GM23338 (cell line): ENCODE measurements at regions not wholly inside any gene's neighbourhood (a gene's known extent, or its start where the extent isn't known, plus 50 kb on each side); places are given as distances from the start of the nearest gene placed in this dataset.

Experiments
- ATAC-seq: fragments of 200-7000 bp; cut with Tn5 transposase; 3 replicates; pipeline ENCODE4 v1.9.1; 2020
- DNase-seq: peaks from one replicate; pipeline ENCODE4 v3.0.0-alpha.2; 2015; ENCODE audit warnings: low spot score
- H2AFZ ChIP-seq: fragments of 200-600 bp; sonication (generic); 2 replicates; pipeline ENCODE4 v1.8.0; 2016; ENCODE audit warnings: antibody characterized with exemption, mild to moderate bottlenecking, moderate library complexity
- H3F3A ChIP-seq: fragments of 200-600 bp; sonication (generic); replicated peaks from 2 replicates; pipeline ENCODE4 v1.8.0; 2017; ENCODE audit warnings: antibody characterized with exemption, mixed run types, low read depth
- H3K27ac ChIP-seq: fragments of 200-600 bp; sonication (generic); 2 replicates; pipeline ENCODE4 v1.6.1; 2016; ENCODE audit warnings: low read depth
- H3K27me3 ChIP-seq: fragments of 200-600 bp; sonication (generic); 2 replicates; pipeline ENCODE4 v1.8.0; 2016; ENCODE audit warnings: mild to moderate bottlenecking, mixed run types, moderate library complexity; ENCODE audit not compliant: insufficient read depth
- H3K36me3 ChIP-seq: fragments of 200-600 bp; sonication (generic); 2 replicates; pipeline ENCODE4 v1.8.0; 2016; ENCODE audit warnings: mild to moderate bottlenecking; ENCODE audit not compliant: insufficient read depth
- H3K4me1 ChIP-seq: fragments of 200-600 bp; sonication (generic); 2 replicates; pipeline ENCODE4 v1.8.0; 2016; ENCODE audit warnings: mild to moderate bottlenecking, moderate library complexity; ENCODE audit not compliant: insufficient read depth
- H3K4me2 ChIP-seq: fragments of 200-600 bp; sonication (generic); 2 replicates; pipeline ENCODE4 v1.7.1; 2017; ENCODE audit warnings: mixed run types
- H3K4me3 ChIP-seq: fragments of 200-600 bp; sonication (generic); 2 replicates; pipeline ENCODE4 v1.6.1; 2016; ENCODE audit warnings: mixed run types
- H3K79me2 ChIP-seq: fragments of 200-600 bp; sonication (generic); replicated peaks from 2 replicates; pipeline ENCODE4 v1.8.0; 2017; ENCODE audit warnings: mild to moderate bottlenecking; ENCODE audit not compliant: insufficient read depth
- H3K9me2 ChIP-seq: fragments of 200-600 bp; sonication (generic); 2 replicates; pipeline ENCODE4 v1.8.0; 2017; ENCODE audit not compliant: insufficient read depth
- H4K20me1 ChIP-seq: fragments of 200-600 bp; sonication (generic); replicated peaks from 2 replicates; pipeline ENCODE4 v1.8.0; 2017; ENCODE audit warnings: mild to moderate bottlenecking; ENCODE audit not compliant: insufficient read depth
- H3K27ac Mint-ChIP-seq: 2 replicates; pipeline ENCODE4 v1.8.0; 2020; ENCODE audit warnings: inconsistent platforms, mild to moderate bottlenecking, moderate library complexity, mixed read lengths
- H3K27me3 Mint-ChIP-seq: 3 replicates; pipeline ENCODE4 v1.8.0; 2022; ENCODE audit warnings: low read depth, mild to moderate bottlenecking, moderate library complexity, mixed read lengths, inconsistent platforms; ENCODE audit not compliant: insufficient read depth, poor library complexity
- H3K36me3 Mint-ChIP-seq: 3 replicates; pipeline ENCODE4 v1.8.0; 2021; ENCODE audit warnings: low read depth, mild to moderate bottlenecking, inconsistent platforms, moderate library complexity, mixed read lengths
- H3K4me1 Mint-ChIP-seq: 3 replicates; pipeline ENCODE4 v1.8.0; 2020; ENCODE audit warnings: mild to moderate bottlenecking, inconsistent platforms, mixed read lengths
- H3K4me3 Mint-ChIP-seq: 3 replicates; pipeline ENCODE4 v1.8.0; 2021; ENCODE audit warnings: moderate library complexity, mild to moderate bottlenecking, inconsistent platforms, mixed read lengths
- H3K9me3 Mint-ChIP-seq: 3 replicates; pipeline ENCODE4 v1.8.0; 2020; ENCODE audit warnings: moderate library complexity, mild to moderate bottlenecking, inconsistent platforms, mixed read lengths
- CREB1 ChIP-seq: fragments of 250-450 bp; sonication (Bioruptor Pico); IDR thresholded peaks from 2 replicates; pipeline ENCODE4 v1.5.0; 2020; ENCODE audit warnings: low read depth, mild to moderate bottlenecking, moderate library complexity
- EZH2 ChIP-seq: fragments of 200-600 bp; sonication (generic); IDR thresholded peaks from one replicate; pipeline ENCODE4 v1.8.0; 2017; ENCODE audit warnings: antibody characterized with exemption, mild to moderate bottlenecking, low read depth; ENCODE audit not compliant: unreplicated experiment
- EZH2phosphoT487 ChIP-seq: fragments of 200-600 bp; sonication (generic); IDR thresholded peaks from one replicate; pipeline ENCODE4 v1.8.1; 2018; ENCODE audit warnings: antibody characterized with exemption; ENCODE audit not compliant: unreplicated experiment
- NANOG ChIP-seq: IDR thresholded peaks from 2 replicates; pipeline ENCODE4 v1.6.1; 2016; ENCODE audit warnings: antibody characterized with exemption, borderline replicate concordance
- POLR2AphosphoS5 ChIP-seq: IDR thresholded peaks from 2 replicates; pipeline ENCODE4 v1.6.1; 2016; ENCODE audit warnings: antibody characterized with exemption, low read depth
- STAT1 ChIP-seq: IDR thresholded peaks from one replicate; pipeline ENCODE4 v1.6.1; 2016; ENCODE audit warnings: antibody characterized with exemption; ENCODE audit not compliant: unreplicated experiment
- ZNF114 ChIP-seq: fragments of 250-450 bp; sonication (Bioruptor Pico); IDR thresholded peaks from 2 replicates; pipeline ENCODE4 v1.5.0; 2020; ENCODE audit warnings: mild to moderate bottlenecking, moderate library complexity
- ZNF331 ChIP-seq: fragments of 250-450 bp; sonication (Bioruptor Pico); IDR thresholded peaks from 2 replicates; pipeline ENCODE4 v1.5.0; 2020; ENCODE audit warnings: low read depth, mild to moderate bottlenecking, moderate library complexity
- TF ChIP-seq, protein P1 (sequence below): IDR thresholded peaks from one replicate; pipeline ENCODE4 v1.6.1; 2018; ENCODE audit warnings: antibody characterized with exemption; ENCODE audit not compliant: unreplicated experiment
- TF ChIP-seq, protein P2 (sequence below): IDR thresholded peaks from 2 replicates; pipeline ENCODE4 v1.6.1; 2016; ENCODE audit warnings: antibody characterized with exemption
- TF ChIP-seq, protein P3 (sequence below), 2 experiments: fragments of 200-600 bp in 1 of 2; sonication (generic) in 1 of 2; conservative IDR thresholded peaks; 2 replicates each; pipeline versions ENCODE4 v1.5.1 to v1.6.1; 2016 to 2017; ENCODE audit warnings: antibody characterized with exemption in 2 of 2, low read depth in 2 of 2, mild to moderate bottlenecking in 2 of 2, moderate library complexity in 1 of 2

DNA sequence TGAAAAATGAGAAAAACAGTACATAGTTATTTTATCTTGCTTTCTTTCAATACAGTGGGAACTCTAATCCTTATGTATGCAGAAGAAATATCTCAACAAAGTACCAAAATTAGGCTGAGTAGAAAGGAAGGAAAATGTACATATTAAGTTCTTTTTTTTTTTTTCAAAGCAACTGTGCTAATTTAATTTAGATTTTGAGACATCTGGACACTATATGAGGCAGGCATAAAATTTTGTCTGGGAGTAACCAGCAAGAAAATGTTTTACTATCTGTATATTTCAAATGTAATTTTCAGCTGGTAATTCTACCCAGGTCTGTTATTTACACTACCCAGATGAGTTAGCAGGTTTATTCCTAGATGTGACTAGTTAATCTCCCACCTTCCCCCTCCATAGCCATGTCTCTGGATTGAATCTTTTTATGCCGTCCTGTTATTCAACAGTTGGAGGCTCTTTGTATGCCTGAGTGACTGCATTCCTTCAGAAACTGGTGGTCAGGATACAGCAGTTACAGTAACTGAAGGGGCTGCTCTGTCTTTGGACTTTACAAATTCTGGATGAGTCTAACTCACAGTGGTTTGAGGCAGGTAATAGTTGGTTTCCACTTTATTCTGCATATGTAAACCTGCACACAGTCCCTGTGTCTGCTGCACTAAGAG, 633.6 kb downstream of the PCDH18 start (continued):
- TF ChIP-seq, protein P1, sequence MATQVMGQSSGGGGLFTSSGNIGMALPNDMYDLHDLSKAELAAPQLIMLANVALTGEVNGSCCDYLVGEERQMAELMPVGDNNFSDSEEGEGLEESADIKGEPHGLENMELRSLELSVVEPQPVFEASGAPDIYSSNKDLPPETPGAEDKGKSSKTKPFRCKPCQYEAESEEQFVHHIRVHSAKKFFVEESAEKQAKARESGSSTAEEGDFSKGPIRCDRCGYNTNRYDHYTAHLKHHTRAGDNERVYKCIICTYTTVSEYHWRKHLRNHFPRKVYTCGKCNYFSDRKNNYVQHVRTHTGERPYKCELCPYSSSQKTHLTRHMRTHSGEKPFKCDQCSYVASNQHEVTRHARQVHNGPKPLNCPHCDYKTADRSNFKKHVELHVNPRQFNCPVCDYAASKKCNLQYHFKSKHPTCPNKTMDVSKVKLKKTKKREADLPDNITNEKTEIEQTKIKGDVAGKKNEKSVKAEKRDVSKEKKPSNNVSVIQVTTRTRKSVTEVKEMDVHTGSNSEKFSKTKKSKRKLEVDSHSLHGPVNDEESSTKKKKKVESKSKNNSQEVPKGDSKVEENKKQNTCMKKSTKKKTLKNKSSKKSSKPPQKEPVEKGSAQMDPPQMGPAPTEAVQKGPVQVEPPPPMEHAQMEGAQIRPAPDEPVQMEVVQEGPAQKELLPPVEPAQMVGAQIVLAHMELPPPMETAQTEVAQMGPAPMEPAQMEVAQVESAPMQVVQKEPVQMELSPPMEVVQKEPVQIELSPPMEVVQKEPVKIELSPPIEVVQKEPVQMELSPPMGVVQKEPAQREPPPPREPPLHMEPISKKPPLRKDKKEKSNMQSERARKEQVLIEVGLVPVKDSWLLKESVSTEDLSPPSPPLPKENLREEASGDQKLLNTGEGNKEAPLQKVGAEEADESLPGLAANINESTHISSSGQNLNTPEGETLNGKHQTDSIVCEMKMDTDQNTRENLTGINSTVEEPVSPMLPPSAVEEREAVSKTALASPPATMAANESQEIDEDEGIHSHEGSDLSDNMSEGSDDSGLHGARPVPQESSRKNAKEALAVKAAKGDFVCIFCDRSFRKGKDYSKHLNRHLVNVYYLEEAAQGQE: no peak
- TF ChIP-seq NANOG (no peak), ZNF114 (CRISPR knock-in tag) (no peak), STAT1 (no peak), POLR2AphosphoS5 (no peak), CREB1 (CRISPR knock-in tag) (no peak), EZH2 (no peak), ZNF331 (no peak)
- TF ChIP-seq, protein P2, sequence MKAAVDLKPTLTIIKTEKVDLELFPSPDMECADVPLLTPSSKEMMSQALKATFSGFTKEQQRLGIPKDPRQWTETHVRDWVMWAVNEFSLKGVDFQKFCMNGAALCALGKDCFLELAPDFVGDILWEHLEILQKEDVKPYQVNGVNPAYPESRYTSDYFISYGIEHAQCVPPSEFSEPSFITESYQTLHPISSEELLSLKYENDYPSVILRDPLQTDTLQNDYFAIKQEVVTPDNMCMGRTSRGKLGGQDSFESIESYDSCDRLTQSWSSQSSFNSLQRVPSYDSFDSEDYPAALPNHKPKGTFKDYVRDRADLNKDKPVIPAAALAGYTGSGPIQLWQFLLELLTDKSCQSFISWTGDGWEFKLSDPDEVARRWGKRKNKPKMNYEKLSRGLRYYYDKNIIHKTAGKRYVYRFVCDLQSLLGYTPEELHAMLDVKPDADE: no peak

DNA sequence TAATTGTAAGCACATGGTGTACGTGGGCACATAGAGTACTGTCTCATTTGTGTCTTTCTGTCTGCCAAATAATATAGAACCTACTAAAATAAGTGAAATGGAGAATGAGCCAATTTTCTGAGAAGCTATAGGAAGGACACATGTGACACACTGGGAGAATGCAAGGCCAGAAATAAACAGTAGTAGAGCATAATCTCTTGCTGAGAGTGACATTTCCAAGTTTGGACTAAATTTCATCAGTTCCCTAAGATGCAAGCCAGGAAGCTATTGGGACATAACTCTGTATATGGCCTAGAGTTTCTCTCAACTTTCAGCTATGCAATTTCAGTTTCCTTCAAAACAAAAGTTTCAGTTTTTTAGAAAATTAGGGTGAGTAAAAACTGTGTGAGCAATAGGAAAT, 638.7 kb downstream of the PCDH18 start:
- ATAC-seq: no peak
- Histone ChIP-seq H3K9me2 (no peaks in the 10 kb centered on the region), H3K27ac (no peak overlapping the region), H3K4me3 (no peak overlapping the region), H4K20me1 (no peaks in the 10 kb centered on the region), H2AFZ (no peak overlapping the region), H3F3A (no peaks in the 10 kb centered on the region), H3K36me3 (no peaks in the 10 kb centered on the region), H3K79me2 (no peaks in the 10 kb centered on the region), H3K27me3 (no peaks in the 10 kb centered on the region), H3K4me2 (no peak overlapping the region), H3K4me1 (no peaks in the 10 kb centered on the region)
- DNase-seq: no peak
- Mint-ChIP-seq H3K4me3 (no peak overlapping the region), H3K27me3 (no peaks in the 10 kb centered on the region), H3K36me3 (no peaks in the 10 kb centered on the region), H3K9me3 (no peaks in the 10 kb centered on the region), H3K27ac (no peak overlapping the region), H3K4me1 (no peaks in the 10 kb centered on the region)
- TF ChIP-seq, protein P1: no peak
- TF ChIP-seq POLR2AphosphoS5: no peak
- no peak for TF ChIP-seq CREB1 (CRISPR knock-in tag)
- TF ChIP-seq ZNF114 (CRISPR knock-in tag): no peak
- TF ChIP-seq, protein P3, sequence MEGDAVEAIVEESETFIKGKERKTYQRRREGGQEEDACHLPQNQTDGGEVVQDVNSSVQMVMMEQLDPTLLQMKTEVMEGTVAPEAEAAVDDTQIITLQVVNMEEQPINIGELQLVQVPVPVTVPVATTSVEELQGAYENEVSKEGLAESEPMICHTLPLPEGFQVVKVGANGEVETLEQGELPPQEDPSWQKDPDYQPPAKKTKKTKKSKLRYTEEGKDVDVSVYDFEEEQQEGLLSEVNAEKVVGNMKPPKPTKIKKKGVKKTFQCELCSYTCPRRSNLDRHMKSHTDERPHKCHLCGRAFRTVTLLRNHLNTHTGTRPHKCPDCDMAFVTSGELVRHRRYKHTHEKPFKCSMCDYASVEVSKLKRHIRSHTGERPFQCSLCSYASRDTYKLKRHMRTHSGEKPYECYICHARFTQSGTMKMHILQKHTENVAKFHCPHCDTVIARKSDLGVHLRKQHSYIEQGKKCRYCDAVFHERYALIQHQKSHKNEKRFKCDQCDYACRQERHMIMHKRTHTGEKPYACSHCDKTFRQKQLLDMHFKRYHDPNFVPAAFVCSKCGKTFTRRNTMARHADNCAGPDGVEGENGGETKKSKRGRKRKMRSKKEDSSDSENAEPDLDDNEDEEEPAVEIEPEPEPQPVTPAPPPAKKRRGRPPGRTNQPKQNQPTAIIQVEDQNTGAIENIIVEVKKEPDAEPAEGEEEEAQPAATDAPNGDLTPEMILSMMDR (conservative IDR thresholded peaks at IDR 0.05; ENCODE audit: low read depth in 2 of 2): no peak
- no peak for TF ChIP-seq STAT1
- TF ChIP-seq NANOG: no peak
- no peak for TF ChIP-seq EZH2phosphoT487
- TF ChIP-seq, protein P2: no peak
